K562 (cell line): ENCODE measurements at regions not wholly inside any gene's neighbourhood (a gene's known extent, or its start where the extent isn't known, plus 50 kb on each side); places are given as distances from the start of the nearest gene placed in this dataset.

ENCODE experiments used
- ATAC-seq: fragments of 200-7000 bp; cut with Tn5 transposase; 3 replicates; pipeline ENCODE4 v1.9.1; 2020; ENCODE audit warnings: moderate library complexity
- BruUV-seq: library from RNA; stranded (reverse); fragments of 400-500 nt; replicated peaks from 2 replicates; lab custom pipeline; 2021; lab: Mats Ljungman, UMichigan
- CTCF ChIA-PET: fragments of 300-600 bp; formaldehyde crosslinking; extraction: SDS; loops from one replicate; lab custom pipeline; 2021; ENCODE audit warnings: low intra/inter-chr PET ratio; lab: Yijun Ruan, JAX
- POLR2A ChIA-PET: fragments of 300-600, 350-650 bp; sonication (Branson Sonifier 250); formaldehyde crosslinking; extraction: SDS; loops from one replicate; lab custom pipeline; 2021; ENCODE audit warnings: antibody characterized with exemption, inconsistent platforms; lab: Yijun Ruan, JAX
- DNase-seq, 4 experiments: peaks; one replicate each; pipeline versions ENCODE4 v3.0.0 to v3.0.0-alpha.2; 2011 to 2018; ENCODE audit warnings: low spot score in 3 of 4, mixed read lengths in 3 of 4; ENCODE audit errors: extremely low read depth in 1 of 4
- FAIRE-seq: peaks from 2 replicates; lab custom pipeline; 2011; peaks lifted over from hg19 to GRCh38; lab: Jason Lieb, UNC
- H2AFZ ChIP-seq: 2 replicates; pipeline ENCODE4 v1.6.0; 2011; ENCODE audit warnings: low read depth, low read length, control low read depth, inconsistent platforms
- H3K27ac ChIP-seq: fragments of 200-600 bp; 3 replicates; pipeline ENCODE4 v1.8.0; 2011; ENCODE audit warnings: low read depth, mild to moderate bottlenecking, control low read depth, inconsistent platforms, low read length, moderate library complexity, mixed read lengths; ENCODE audit errors: extremely low read depth
- H3K27me3 ChIP-seq, 2 experiments: fragments of 300-600 bp in 1 of 2; 2 replicates in 1 of 2; 3 replicates in 1 of 2; pipeline versions ENCODE4 v1.6.0 to v1.8.0; 2011; ENCODE audit warnings: inconsistent platforms in 2 of 2, low read length in 2 of 2, mild to moderate bottlenecking in 1 of 2, mixed read lengths in 1 of 2, moderate library complexity in 1 of 2; ENCODE audit not compliant: control insufficient read depth in 2 of 2, insufficient read depth in 2 of 2
- H3K36me3 ChIP-seq: fragments of 300-600 bp; 3 replicates; pipeline ENCODE4 v1.8.0; 2011; ENCODE audit warnings: mild to moderate bottlenecking, low read length, inconsistent platforms; ENCODE audit not compliant: control insufficient read depth, insufficient read depth
- H3K4me1 ChIP-seq, 2 experiments: fragments of 200-600 bp in 1 of 2; replicated peaks in 1 of 2; 2 replicates in 1 of 2; 3 replicates in 1 of 2; pipeline versions ENCODE4 v1.5.1 to v1.8.0; 2011; ENCODE audit warnings: inconsistent platforms in 2 of 2, low read length in 2 of 2, mild to moderate bottlenecking in 1 of 2, mixed read lengths in 1 of 2, moderate library complexity in 1 of 2; ENCODE audit not compliant: control insufficient read depth in 2 of 2, insufficient read depth in 2 of 2
- H3K4me2 ChIP-seq: 2 replicates; pipeline ENCODE4 v1.6.1; 2011; ENCODE audit warnings: low read length, control low read depth, inconsistent platforms, mixed read lengths; ENCODE audit not compliant: insufficient read depth
- H3K4me3 ChIP-seq: fragments of 200-600 bp; sonication (generic), shearing (Covaris generic); 2 replicates; pipeline ENCODE4 v1.5.1; 2016; ENCODE audit warnings: control low read depth, inconsistent platforms
- H3K79me2 ChIP-seq: fragments of 200-600 bp; 3 replicates; pipeline ENCODE4 v1.8.0; 2011; ENCODE audit warnings: low read length, inconsistent platforms; ENCODE audit not compliant: control insufficient read depth, insufficient read depth
- H3K9ac ChIP-seq, 2 experiments: 2 replicates each; pipeline versions ENCODE4 v1.6.0 to v1.6.1; 2011; ENCODE audit warnings: low read depth in 2 of 2, low read length in 2 of 2, control low read depth in 1 of 2, inconsistent platforms in 1 of 2, mild to moderate bottlenecking in 1 of 2, mixed read lengths in 1 of 2; ENCODE audit not compliant: insufficient read depth in 1 of 2
- H3K9me1 ChIP-seq: one replicate; pipeline ENCODE4 v1.6.0; 2011; ENCODE audit warnings: inconsistent platforms, mild to moderate bottlenecking, low read length, moderate library complexity; ENCODE audit not compliant: control insufficient read depth, insufficient read depth
- H3K9me3 ChIP-seq: replicated peaks from 2 replicates; pipeline ENCODE4 v1.5.1; 2011; ENCODE audit warnings: low read depth, low read length, inconsistent platforms; ENCODE audit not compliant: control insufficient read depth, insufficient read depth
- H4K20me1 ChIP-seq: replicated peaks from 2 replicates; pipeline ENCODE4 v1.6.1; 2011; ENCODE audit warnings: low read length, inconsistent platforms, mixed read lengths; ENCODE audit not compliant: control insufficient read depth, insufficient read depth
- ELF2 ChIP-seq: fragments of 250-450 bp; sonication (Bioruptor Pico); IDR thresholded peaks from 2 replicates; pipeline ENCODE4 v1.5.0; 2021; ENCODE audit warnings: mild to moderate bottlenecking
- HNRNPK ChIP-seq: fragments of 200-400 bp; formaldehyde crosslinking; IDR thresholded peaks from one replicate; pipeline ENCODE4 v1.6.1; 2018; ENCODE audit warnings: mild to moderate bottlenecking, low read depth, low read length; ENCODE audit not compliant: poor library complexity, severe bottlenecking
- WHSC1 ChIP-seq: IDR thresholded peaks from one replicate; pipeline ENCODE4 v1.6.1; 2012; ENCODE audit warnings: low read length, control low read depth, inconsistent platforms
- ZNF253 ChIP-seq: fragments of 250-450 bp; sonication (Bioruptor Pico); conservative IDR thresholded peaks from 2 replicates; pipeline ENCODE4 v1.6.1; 2021; ENCODE audit warnings: mild to moderate bottlenecking
- WGBS: fragments of 100-300 bp; shearing (Covaris generic); methylation state at CpG from one replicate; pipeline ENCODE4 v1.1.6; 2016; ENCODE audit warnings: low coverage, mixed read lengths; ENCODE audit not compliant: insufficient coverage; ENCODE audit errors: missing lambda C conversion rate; 5-methylcytosine and 5-hydroxymethylcytosine counted together
- in situ Hi-C: fragments of 300-500 bp; cut with MboI; formaldehyde crosslinking; loops from 4 replicates; pipeline ENCODE4 v1.15.0; 2018; ENCODE audit warnings: inconsistent platforms, mixed read lengths
- intact Hi-C: fragments of 100-400 bp; cut with micrococcal nuclease; formaldehyde crosslinking; loops from 2 replicates; pipeline ENCODE4 v1.14.2; 2022
- TF ChIP-seq, protein P1 (sequence below), 2 experiments: IDR thresholded peaks in 1 of 2; conservative IDR thresholded peaks in 1 of 2; 2 replicates each; pipeline ENCODE4 v1.6.1; 2016; ENCODE audit warnings: low read depth in 2 of 2, mild to moderate bottlenecking in 1 of 2, missing compliant biosample characterization in 1 of 2, missing genetic modification characterization in 1 of 2, moderate library complexity in 1 of 2

DNA sequence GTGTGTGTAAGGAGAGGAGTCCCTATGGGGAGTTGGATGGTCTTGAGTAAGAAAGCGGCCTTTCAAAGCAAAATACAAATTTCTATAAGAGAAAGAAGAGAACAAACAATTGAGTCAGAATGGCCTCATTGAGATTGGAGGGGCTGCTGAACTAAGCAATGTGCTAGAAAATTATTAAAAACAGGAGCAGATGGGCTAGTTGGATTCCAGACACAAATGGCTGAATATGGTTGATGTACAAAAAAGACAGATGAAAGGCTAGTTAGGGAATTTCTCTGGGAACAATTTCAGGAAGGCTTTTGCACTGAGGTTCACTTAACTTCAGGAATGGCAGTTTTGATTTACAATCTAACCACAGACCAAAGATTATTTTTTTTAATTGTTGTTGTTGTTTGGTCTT lies 1806.8 kb upstream of the TENM3 start:
- DNase-seq (no peak), FAIRE-seq (no peak), ATAC-seq (no peak)
- in situ Hi-C loops (no loop called here), intact Hi-C loops (no loop called here)
- Histone ChIP-seq H3K4me1 (no peaks in the 10 kb centered on the region), H3K9ac (no peak overlapping the region), H3K9me1 (no peaks in the 10 kb centered on the region), H3K27ac (no peak overlapping the region), H2AFZ (no peak overlapping the region), H3K27me3 (no peaks in the 10 kb centered on the region), H3K4me3 (no peak overlapping the region), H3K79me2 (no peaks in the 10 kb centered on the region), H3K4me2 (no peak overlapping the region), H4K20me1 (no peaks in the 10 kb centered on the region), H3K9me3 (no peaks in the 10 kb centered on the region), H3K36me3 (no peaks in the 10 kb centered on the region)
- TF ChIP-seq ELF2 (CRISPR knock-in tag): no peak
- POLR2A ChIA-PET: no interaction called here
- BruUV-seq: no TSS peak
- CTCF ChIA-PET: no interaction called here
- 0% methylated on average over 1 of the region's 1 CpG for WGBS

DNA sequence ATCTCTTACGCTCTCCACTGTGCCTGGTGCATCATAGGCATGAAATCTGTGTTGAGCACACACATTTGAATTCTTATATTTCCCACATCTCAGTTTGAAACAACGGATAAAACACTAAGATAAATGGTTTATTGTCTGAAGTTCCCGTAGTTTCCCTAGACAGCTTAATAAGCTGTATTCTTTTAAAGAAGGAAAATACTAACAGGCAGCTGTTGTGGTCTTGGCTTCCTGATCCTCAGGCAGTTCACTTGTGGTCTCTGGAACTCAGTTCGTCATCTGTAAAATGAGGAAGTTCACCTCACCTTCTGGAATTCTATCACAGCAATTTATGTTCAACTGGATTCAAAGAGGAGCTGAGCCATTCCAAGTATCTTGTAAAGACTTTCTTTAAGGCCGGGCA lies 1805.6 kb upstream of the TENM3 start:
- Histone ChIP-seq H3K9me1 (no peaks in the 10 kb centered on the region), H4K20me1 (no peaks in the 10 kb centered on the region), H3K36me3 (no peaks in the 10 kb centered on the region), H3K9me3 (no peaks in the 10 kb centered on the region), H3K4me1 (no peaks in the 10 kb centered on the region), H3K27ac (no peak overlapping the region), H3K27me3 (no peaks in the 10 kb centered on the region), H3K9ac (no peak overlapping the region), H2AFZ (no peak overlapping the region), H3K4me3 (no peak overlapping the region), H3K79me2 (no peaks in the 10 kb centered on the region), H3K4me2 (no peak overlapping the region)
- in situ Hi-C loops: no loop called here
- POLR2A ChIA-PET: no interaction called here
- CTCF ChIA-PET: no interaction called here
- intact Hi-C loops: no loop called here
- FAIRE-seq: no peak
- no peak for TF ChIP-seq HNRNPK
- no peak for TF ChIP-seq ZNF253 (CRISPR knock-in tag)
- TF ChIP-seq, protein P1, sequence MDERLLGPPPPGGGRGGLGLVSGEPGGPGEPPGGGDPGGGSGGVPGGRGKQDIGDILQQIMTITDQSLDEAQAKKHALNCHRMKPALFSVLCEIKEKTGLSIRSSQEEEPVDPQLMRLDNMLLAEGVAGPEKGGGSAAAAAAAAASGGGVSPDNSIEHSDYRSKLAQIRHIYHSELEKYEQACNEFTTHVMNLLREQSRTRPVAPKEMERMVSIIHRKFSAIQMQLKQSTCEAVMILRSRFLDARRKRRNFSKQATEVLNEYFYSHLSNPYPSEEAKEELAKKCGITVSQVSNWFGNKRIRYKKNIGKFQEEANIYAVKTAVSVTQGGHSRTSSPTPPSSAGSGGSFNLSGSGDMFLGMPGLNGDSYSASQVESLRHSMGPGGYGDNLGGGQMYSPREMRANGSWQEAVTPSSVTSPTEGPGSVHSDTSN (CRISPR knock-in tag; IDR thresholded peaks at IDR 0.05; ENCODE audit: low read depth): no peak
- TF ChIP-seq, protein P1 (tag; conservative IDR thresholded peaks at IDR 0.05; ENCODE audit: low read depth): no peak
- TF ChIP-seq WHSC1: no peak
- DNase-seq: no peak
- ATAC-seq: no peak
- BruUV-seq: no TSS peak
- WGBS: 3% methylated on average over 5 of the region's 5 CpGs
